KBM-7 (cell line): ENCODE measurements at regions not wholly inside any gene's neighbourhood (a gene's known extent, or its start where the extent isn't known, plus 50 kb on each side); places are given as distances from the start of the nearest gene placed in this dataset.
A peak's percentile ranks its signal among the peaks of the same experiment; 100 is the strongest.
"Not testable (repeated sequence)": the region's sequence is repeated elsewhere in the genome, so short reads cannot be mapped to it uniquely, and the experiment has no call there.

Experiments used
- DNase-seq: peaks from one replicate; pipeline ENCODE4 v3.0.0-alpha.2; 2015
- in situ Hi-C: fragments of 300-500 bp; cut with MboI; formaldehyde crosslinking; loops from 2 replicates; pipeline ENCODE4 v1.14.3; 2020; ENCODE audit warnings: low sequenced_read_pairs, low pct_unique_long_range_greater_than_20kb, mixed read lengths

DNA sequence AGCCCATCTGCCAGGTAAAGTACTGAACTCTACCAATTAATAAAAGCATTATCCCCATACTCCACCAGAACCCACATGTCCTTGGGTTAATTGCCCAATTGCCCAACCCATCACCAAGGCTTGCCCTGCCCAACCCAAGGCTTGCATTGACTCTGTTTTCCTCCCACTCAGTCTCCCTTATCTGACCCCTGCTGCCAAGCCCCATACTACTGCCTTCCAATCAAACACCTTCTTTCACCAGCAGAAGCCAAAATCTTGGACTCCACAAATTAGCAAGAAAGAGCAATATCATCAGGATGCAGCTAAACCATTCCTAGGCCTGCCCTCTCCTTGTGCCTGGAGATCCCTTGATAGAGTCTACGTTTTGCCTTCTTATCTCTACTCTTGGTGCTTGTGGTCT lies 602.9 kb downstream of the NTRK3 start:
- in situ Hi-C loops = no loop called here
- no peak for DNase-seq

DNA sequence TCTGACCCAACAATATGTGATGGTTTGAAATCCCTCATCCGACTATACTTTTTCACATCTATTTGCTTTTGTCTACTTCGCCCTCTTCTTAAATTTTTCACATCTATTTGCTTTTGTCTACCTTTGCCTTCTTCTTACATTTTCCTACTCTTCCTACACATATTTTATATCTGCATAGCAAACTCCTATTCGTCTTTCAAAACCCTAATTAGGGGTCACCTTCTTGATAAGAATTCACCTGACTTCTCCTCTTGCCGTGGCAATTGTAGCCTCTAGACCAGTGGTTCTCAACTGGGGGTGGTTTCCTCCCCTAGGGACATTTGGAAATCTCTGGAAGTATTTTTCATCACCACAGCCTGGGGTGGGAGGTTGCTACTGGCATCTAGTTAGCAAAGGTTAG lies 607.4 kb downstream of the NTRK3 start:
- in situ Hi-C loops = no loop called here
- DNase-seq = no peak

- DNase-seq = no peak
- in situ Hi-C loops = no loop called here
Observed at GRCh38 chr15:87648278-87648677, 608.3 kb downstream of the NTRK3 start.

- DNase-seq = no peak
- in situ Hi-C loops = no loop called here
Observed at GRCh38 chr15:87645723-87646122, 610.8 kb downstream of the NTRK3 start.

- in situ Hi-C loops, DNase-seq: not testable (repeated sequence)
Observed at GRCh38 chr15:87642997-87643396, 613.5 kb downstream of the NTRK3 start.

DNA sequence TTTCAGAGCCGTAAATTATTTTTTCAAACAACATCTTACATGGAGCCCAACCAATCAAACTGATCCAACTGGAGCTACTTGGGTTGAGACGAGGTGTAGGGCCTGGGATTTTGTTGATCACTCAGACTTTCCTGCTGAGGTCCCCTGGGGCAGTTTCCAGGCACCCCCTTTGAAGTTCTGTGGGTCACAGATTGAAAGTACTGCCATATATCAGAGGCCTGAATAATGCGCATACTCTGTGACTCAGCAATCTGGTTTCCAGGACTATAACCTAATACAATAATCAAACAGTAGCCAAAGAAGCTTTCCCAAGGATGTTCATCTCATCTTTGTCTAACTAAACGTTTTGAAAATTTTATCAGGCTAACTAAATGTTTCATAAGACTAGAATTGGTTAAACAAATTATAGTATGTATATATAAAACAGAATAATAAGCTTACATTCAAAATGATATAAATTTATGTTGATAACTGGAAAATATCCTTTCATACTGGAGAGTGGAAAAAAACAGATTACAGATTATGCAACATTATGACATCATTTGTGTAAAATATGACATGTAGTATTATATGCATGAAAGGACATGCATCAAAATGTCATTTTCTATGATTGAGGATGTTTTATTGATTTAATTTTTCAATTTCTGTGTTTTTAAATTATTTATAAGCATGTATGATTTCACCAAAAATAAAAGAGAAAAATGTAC lies 617.1 kb downstream of the NTRK3 start:
- no peak for DNase-seq
- in situ Hi-C loops = no loop called here

- in situ Hi-C loops = no loop called here
- DNase-seq = no peak
Observed at GRCh38 chr15:87638554-87639083, 617.9 kb downstream of the NTRK3 start.

DNA sequence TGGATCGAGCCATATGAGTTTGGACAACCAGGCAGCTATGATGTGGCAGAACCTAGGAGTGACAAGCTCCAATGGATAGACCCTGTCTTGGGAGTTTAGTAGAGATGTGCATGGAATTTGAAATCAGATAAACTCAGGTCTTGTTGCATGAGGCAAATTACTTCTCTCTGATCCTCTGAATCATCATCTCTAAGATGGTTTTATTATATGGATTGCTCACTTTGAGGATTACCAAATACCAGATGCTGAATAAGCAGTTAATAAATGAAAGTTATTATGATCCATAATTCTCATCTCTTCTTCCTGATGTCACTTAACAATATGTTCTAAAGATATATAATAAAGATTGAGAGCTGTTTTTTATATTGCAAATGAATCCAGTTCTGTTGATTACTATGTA lies 622.2 kb downstream of the NTRK3 start:
- in situ Hi-C loops = no loop called here
- no peak for DNase-seq

DNA sequence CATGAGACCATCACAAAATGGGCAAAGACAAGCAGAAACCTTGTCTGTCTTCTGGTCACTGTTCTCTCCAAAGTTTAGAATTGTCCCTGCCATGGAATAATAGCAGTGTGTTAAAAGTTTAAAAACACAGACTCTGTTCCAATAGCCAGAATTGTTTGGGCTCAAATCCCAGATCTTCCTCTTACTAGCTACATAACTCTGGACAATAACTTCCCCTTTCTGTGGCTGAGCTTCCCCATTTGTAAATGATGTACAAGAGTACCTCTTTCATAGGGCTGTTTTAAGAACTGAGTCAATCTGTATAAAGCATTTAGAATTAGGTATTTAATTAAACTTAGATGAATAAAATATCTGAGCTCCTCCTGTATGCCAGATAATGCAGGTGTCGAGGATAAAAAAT lies 623.0 kb downstream of the NTRK3 start:
- in situ Hi-C loops = no loop called here
- peak; percentile 48 for DNase-seq

DNA sequence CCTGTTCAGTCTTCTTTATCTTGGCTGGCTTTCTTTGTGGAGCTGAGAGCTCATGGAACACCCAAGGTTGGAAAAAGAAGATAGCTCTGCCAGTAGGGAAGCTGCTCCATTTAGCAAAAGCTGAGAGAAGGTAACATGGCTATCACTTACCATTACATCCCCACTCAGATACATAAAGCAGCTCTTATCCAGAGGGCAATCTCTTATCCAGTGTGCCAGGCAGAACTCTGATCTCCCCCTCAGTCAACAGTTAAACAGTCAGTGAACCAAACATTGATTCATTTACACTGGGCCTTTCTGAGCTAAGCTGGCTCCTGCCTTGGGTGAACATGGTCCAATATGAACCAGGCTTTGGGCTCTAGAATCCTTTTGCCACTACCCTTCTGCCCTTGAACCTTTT lies 624.2 kb downstream of the NTRK3 start:
- no peak for DNase-seq
- in situ Hi-C loops = no loop called here

- in situ Hi-C loops = no loop called here
- DNase-seq = no peak
Observed at GRCh38 chr15:87631775-87632174, 624.8 kb downstream of the NTRK3 start.

DNA sequence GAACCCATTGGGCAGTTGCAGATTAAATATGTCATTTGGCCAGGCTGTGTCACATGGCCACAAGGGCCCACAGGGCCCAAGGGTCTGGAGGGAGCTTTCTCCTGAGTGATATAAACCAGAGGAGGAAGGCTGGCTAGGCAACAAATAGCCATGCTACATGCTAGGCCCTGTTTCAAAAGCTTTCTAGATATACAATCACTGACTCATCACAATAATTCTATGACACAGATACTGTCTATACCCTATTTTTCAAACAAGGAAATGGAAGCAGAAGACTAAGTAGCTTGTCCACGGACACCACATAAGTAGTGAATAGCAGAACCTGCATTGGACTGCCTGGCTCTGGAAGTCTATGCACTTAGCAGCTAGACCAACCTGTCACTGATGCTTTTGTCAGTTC lies 625.4 kb downstream of the NTRK3 start:
- in situ Hi-C loops = no loop called here

GRCh38 chr15:87628311-87628710 lies 628.2 kb downstream of the NTRK3 start:
- no peak for DNase-seq
- in situ Hi-C loops = no loop called here

More for the DNA sequence above, 625.4 kb downstream of the NTRK3 start:
- DNase-seq = no peak

GRCh38 chr15:87626860-87627259 lies 629.7 kb downstream of the NTRK3 start:
- in situ Hi-C loops = no loop called here
- no peak for DNase-seq

DNA sequence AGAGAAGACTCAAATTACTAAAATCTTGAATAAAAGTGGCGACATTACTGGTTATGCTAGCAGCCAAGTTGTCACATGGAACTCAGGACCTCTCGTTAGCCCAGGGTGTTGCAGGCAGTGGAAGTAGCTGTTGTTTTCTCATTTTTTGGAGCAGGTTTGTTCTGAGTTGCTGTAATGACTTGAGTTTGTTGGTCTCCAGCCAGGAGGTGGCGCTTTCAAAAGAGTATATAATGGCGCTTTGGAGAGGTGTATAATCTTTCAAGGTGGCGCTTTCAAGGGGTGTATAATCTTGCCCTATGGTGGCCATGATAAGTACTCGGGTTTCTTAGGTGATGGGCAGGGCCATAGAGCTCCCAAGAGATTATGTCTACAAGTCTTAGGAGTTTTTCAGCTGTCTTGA lies 632.7 kb downstream of the NTRK3 start:
- peak; percentile 21 for DNase-seq
- in situ Hi-C loops = no loop called here

GRCh38 chr15:87620393-87620792 lies 636.1 kb downstream of the NTRK3 start:
- DNase-seq = no peak
- in situ Hi-C loops = no loop called here

- in situ Hi-C loops = no loop called here
- DNase-seq = no peak
Observed at GRCh38 chr15:87619161-87619960, 637.2 kb downstream of the NTRK3 start.

DNA sequence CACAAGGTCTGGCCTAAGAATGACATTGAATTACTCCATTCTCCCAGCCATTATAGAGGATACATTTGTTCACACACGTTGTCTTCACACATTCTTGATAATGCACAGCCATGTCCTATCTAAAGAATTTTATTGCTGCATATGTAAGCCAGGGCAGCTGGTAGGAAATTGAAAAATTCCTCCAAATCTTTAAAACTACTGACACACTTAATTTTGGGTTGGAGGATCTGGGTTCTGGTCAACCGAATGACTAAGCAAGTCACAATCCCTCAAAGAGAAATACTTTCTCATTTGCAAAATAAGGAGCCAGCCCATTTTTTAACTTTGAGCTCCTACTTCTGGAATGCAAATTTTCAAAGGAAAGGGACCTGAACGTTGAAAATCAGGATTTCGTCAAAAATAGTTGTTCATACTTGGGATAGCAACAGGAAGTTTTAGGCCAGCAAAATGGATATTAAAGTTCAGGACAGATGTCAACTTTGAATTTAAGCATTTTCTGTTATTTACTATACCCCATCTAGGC lies 638.3 kb downstream of the NTRK3 start:
- in situ Hi-C loops = no loop called here

DNA sequence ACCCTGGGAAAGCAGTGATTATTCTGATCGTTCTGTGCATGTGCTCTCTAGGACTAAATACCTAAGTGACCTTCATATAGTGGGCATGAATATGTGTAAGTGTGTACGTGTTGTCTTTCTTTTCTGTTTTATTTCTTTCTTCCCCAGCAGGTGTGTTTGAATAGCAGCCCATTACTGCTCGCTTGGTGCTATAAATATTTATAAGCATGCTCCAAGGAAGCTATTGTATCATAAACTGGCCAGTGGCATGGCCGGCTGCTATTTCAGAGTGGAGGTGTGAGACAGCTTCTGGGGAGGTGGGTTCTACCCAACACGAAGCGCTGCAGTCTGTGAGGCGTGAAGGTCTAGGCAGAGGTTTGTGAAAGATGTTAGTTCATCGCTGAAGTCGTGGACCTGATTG lies 641.8 kb downstream of the NTRK3 start:
- in situ Hi-C loops = no loop called here
- DNase-seq = no peak

More for the DNA sequence above, 638.3 kb downstream of the NTRK3 start:
- DNase-seq = no peak

- in situ Hi-C loops = no loop called here
- no peak for DNase-seq
Observed at GRCh38 chr15:87610366-87610765, 646.2 kb downstream of the NTRK3 start.
